ENCODE measurements at regions not wholly inside any gene's neighbourhood (a gene's known extent, or its start where the extent isn't known, plus 50 kb on each side); places are given as distances from the start of the nearest gene placed in this dataset.
"Not testable (repeated sequence)": the region's sequence is repeated elsewhere in the genome, so short reads cannot be mapped to it uniquely, and the experiment has no call there.

DNA sequence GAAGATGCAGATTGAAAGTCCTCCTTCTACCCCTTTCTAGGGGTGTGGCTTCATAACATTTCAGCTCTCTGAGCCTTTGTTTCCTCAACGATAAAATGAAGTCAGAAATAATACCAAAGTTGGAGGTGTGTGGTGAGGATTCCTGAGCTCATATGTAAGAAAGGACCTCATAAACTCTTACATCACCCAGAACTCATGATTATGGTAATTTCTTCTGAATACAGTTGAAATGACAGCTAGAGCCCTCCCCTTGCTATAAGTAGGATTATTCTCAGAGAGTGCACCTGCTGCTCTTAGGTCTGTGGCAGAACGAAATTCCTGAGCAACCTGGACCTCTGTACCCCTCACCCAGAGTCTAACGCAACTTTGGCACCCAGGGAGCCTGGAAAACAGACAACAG, 291.4 kb upstream of the KLF4 start:
- no peak overlapping the region for H3K27ac ChIP-seq (replicated peaks in 1 of 4)
- no peak for DNase-seq (ENCODE audit: extremely low spot score)
- no peaks in the 10 kb centered on the region for H3K27me3 ChIP-seq
- H3K4me3 ChIP-seq = no peak overlapping the region
- no peaks in the 10 kb centered on the region for H3K9me3 ChIP-seq
- no peak for TF ChIP-seq CTCF (IDR thresholded peaks at IDR 0.05)
- TF ChIP-seq EP300 (IDR thresholded peaks at IDR 0.05) = no peak
- TF ChIP-seq POLR2A (IDR thresholded peaks at IDR 0.05; ENCODE audit: low read depth) = no peak
- no peak for TF ChIP-seq POLR2AphosphoS5 (IDR thresholded peaks at IDR 0.05)
- whole genome bisulfite sequencing = 52% methylated on average over 3 of the region's 3 CpGs
- peaks cover 0 to 13% (median 4%) of the 10 kb centered on the region in 4 donors for H3K4me1 ChIP-seq
- no peaks in the 10 kb centered on the region for H3K36me3 ChIP-seq
- intact Hi-C loops (cut with DNase I) = no loop called here

DNA sequence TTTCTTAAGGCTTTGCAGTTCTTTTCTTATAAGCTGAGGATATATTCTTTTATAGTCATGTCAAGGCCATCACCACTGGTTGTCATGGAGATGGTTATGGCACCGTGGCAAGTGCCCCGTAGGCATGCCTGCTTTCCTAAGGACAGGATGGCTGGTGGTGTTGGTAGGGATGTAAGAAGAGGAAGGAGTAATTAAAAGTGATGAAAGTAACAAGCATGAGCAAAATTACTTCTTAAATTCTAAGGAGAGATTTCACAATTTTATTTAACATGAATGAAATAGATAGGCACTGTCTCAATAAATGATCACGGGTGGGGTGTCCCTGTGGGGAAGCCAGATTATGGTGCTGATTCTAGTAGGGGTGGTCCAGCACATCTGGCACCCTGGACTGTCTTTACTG, 290.2 kb upstream of the KLF4 start:
- Histone ChIP-seq H3K4me3 (no peak overlapping the region), H3K9me3 (no peaks in the 10 kb centered on the region), H3K27me3 (no peaks in the 10 kb centered on the region), H3K36me3 (no peaks in the 10 kb centered on the region), H3K27ac (replicated peaks in 1 of 4) (no peak overlapping the region), H3K4me1 (peaks cover 0 to 12% (median 3%) of the 10 kb centered on the region in 4 donors)
- TF ChIP-seq POLR2AphosphoS5 (IDR thresholded peaks at IDR 0.05) (no peak), EP300 (IDR thresholded peaks at IDR 0.05) (no peak), CTCF (IDR thresholded peaks at IDR 0.05) (no peak), POLR2A (IDR thresholded peaks at IDR 0.05; ENCODE audit: low read depth) (no peak)
- WGBS = 77% methylated on average over 3 of the region's 3 CpGs
- no peak for DNase-seq (ENCODE audit: extremely low spot score)
- intact Hi-C loops (cut with DNase I) = no loop called here

GRCh38 chr9:107778661-107779060, 289.1 kb upstream of the KLF4 start:
- intact Hi-C loops (cut with DNase I) = no loop called here
- no peak overlapping the region for H3K27ac ChIP-seq (replicated peaks in 1 of 4)
- 97% methylated on average over 1 of the region's 1 CpG for WGBS
- DNase-seq (ENCODE audit: extremely low spot score) = no peak
- H3K9me3 ChIP-seq = no peaks in the 10 kb centered on the region
- H3K36me3 ChIP-seq = no peaks in the 10 kb centered on the region
- H3K4me1 ChIP-seq = peaks cover 0 to 5% (median 0%) of the 10 kb centered on the region in 4 donors
- H3K4me3 ChIP-seq = no peak overlapping the region
- no peaks in the 10 kb centered on the region for H3K27me3 ChIP-seq
- TF ChIP-seq EP300 (IDR thresholded peaks at IDR 0.05) (no peak), CTCF (IDR thresholded peaks at IDR 0.05) (no peak), POLR2AphosphoS5 (IDR thresholded peaks at IDR 0.05) (no peak)

- H3K4me1 ChIP-seq; H3K36me3 ChIP-seq; intact Hi-C loops (cut with DNase I); H3K27me3 ChIP-seq; H3K27ac ChIP-seq (replicated peaks in 1 of 4); H3K9me3 ChIP-seq; DNase-seq (ENCODE audit: extremely low spot score); H3K4me3 ChIP-seq: not testable (repeated sequence)
- 82% methylated on average over 2 of the region's 2 CpGs for WGBS
These were observed 284.5 kb upstream of the KLF4 start for GRCh38 chr9:107774099-107774498.

- DNase-seq (ENCODE audit: extremely low spot score) = no peak
- intact Hi-C loops (cut with DNase I) = no loop called here
- H3K4me3 ChIP-seq = no peak overlapping the region
- no peaks in the 10 kb centered on the region for H3K36me3 ChIP-seq
- no peaks in the 10 kb centered on the region for H3K9me3 ChIP-seq
- WGBS = 100% methylated on average over 3 of the region's 3 CpGs
- H3K27ac ChIP-seq (replicated peaks in 1 of 4) = no peak overlapping the region
- no peak for TF ChIP-seq POLR2AphosphoS5 (IDR thresholded peaks at IDR 0.05)
- TF ChIP-seq CTCF (IDR thresholded peaks at IDR 0.05) = no peak
- TF ChIP-seq POLR2A (IDR thresholded peaks at IDR 0.05; ENCODE audit: low read depth) = no peak
- TF ChIP-seq EP300 (IDR thresholded peaks at IDR 0.05) = no peak
- H3K4me1 ChIP-seq = no peaks in the 10 kb centered on the region
- no peaks in the 10 kb centered on the region for H3K27me3 ChIP-seq
These were observed 283.4 kb upstream of the KLF4 start for GRCh38 chr9:107772988-107773387.
